ENCODE measurements at regions not wholly inside any gene's neighbourhood (a gene's known extent, or its start where the extent isn't known, plus 50 kb on each side); places are given as distances from the start of the nearest gene placed in this dataset.

- no peak for TF ChIP-seq CTCF (IDR thresholded peaks at IDR 0.05; ENCODE audit: low read depth, low read length, missing control alignments)
- no peak overlapping the region for H3K4me3 ChIP-seq (replicated peaks; ENCODE audit: low read depth, low read length)
- no peak for DNase-seq (ENCODE audit: extremely low read depth, low read depth)
Observed at GRCh38 chr6:48423640-48424365, 312.8 kb upstream of the PTCHD4 start.

GRCh38 chr6:48419992-48420391 is 309.0 kb upstream of the PTCHD4 start:
- TF ChIP-seq CTCF (IDR thresholded peaks at IDR 0.05; ENCODE audit: low read depth, low read length, missing control alignments): no peak
- no peak for DNase-seq (ENCODE audit: extremely low read depth, low read depth)
- H3K4me3 ChIP-seq (replicated peaks; ENCODE audit: low read depth, low read length): no peak overlapping the region

- no peak for TF ChIP-seq CTCF (IDR thresholded peaks at IDR 0.05; ENCODE audit: low read depth, low read length, missing control alignments)
- DNase-seq (ENCODE audit: extremely low read depth, low read depth): no peak
- no peak overlapping the region for H3K4me3 ChIP-seq (replicated peaks; ENCODE audit: low read depth, low read length)
Observed at GRCh38 chr6:48417927-48418326, 306.9 kb upstream of the PTCHD4 start.

- H3K4me3 ChIP-seq (replicated peaks; ENCODE audit: low read depth, low read length): no peak overlapping the region
- no peak for TF ChIP-seq CTCF (IDR thresholded peaks at IDR 0.05; ENCODE audit: low read depth, low read length, missing control alignments)
- no peak for DNase-seq (ENCODE audit: extremely low read depth, low read depth)
Observed at GRCh38 chr6:48412656-48413055, 301.7 kb upstream of the PTCHD4 start.

- no peak for DNase-seq (ENCODE audit: extremely low read depth, low read depth)
- H3K4me3 ChIP-seq (replicated peaks; ENCODE audit: low read depth, low read length): no peak overlapping the region
- no peak for TF ChIP-seq CTCF (IDR thresholded peaks at IDR 0.05; ENCODE audit: low read depth, low read length, missing control alignments)
Observed at GRCh38 chr6:48404927-48405326, 293.9 kb upstream of the PTCHD4 start.

GRCh38 chr6:48403587-48403986 is 292.6 kb upstream of the PTCHD4 start:
- no peak for DNase-seq (ENCODE audit: extremely low read depth, low read depth)
- H3K4me3 ChIP-seq (replicated peaks; ENCODE audit: low read depth, low read length): no peak overlapping the region
- no peak for TF ChIP-seq CTCF (IDR thresholded peaks at IDR 0.05; ENCODE audit: low read depth, low read length, missing control alignments)

- TF ChIP-seq CTCF (IDR thresholded peaks at IDR 0.05; ENCODE audit: low read depth, low read length, missing control alignments): no peak
- no peak for DNase-seq (ENCODE audit: extremely low read depth, low read depth)
- H3K4me3 ChIP-seq (replicated peaks; ENCODE audit: low read depth, low read length): no peak overlapping the region
Observed at GRCh38 chr6:48401016-48401415, 290.0 kb upstream of the PTCHD4 start.
